Thymus (tissue), 11 donors: ENCODE measurements at regions not wholly inside any gene's neighbourhood (a gene's known extent, or its start where the extent isn't known, plus 50 kb on each side); places are given as distances from the start of the nearest gene placed in this dataset.
A peak's percentile ranks its signal among the peaks of the same experiment; 100 is the strongest.

Source experiments
- DNase-seq, 9 donors: peaks; one replicate each; pipeline ENCODE4 v3.0.0-alpha.2; 2013; ENCODE audit warnings: low spot score in 9 of 9, low read depth in 6 of 9, missing footprints in 1 of 9
- H3K27ac ChIP-seq, 2 donors: one replicate each; pipeline ENCODE4 v1.5.1; 2013; ENCODE audit warnings: control low read depth in 1 of 2, low read depth in 1 of 2, low read length in 1 of 2, mild to moderate bottlenecking in 1 of 2, moderate library complexity in 1 of 2
- H3K27me3 ChIP-seq, 2 donors: one replicate each; pipeline ENCODE4 v1.5.1; 2013; ENCODE audit warnings: low read length in 1 of 2; ENCODE audit not compliant: control insufficient read depth in 2 of 2, insufficient read depth in 1 of 2
- H3K36me3 ChIP-seq, 2 donors: one replicate each; pipeline ENCODE4 v1.5.1; 2013; ENCODE audit warnings: low read length in 1 of 2, mild to moderate bottlenecking in 1 of 2, moderate library complexity in 1 of 2; ENCODE audit not compliant: control insufficient read depth in 2 of 2, insufficient read depth in 2 of 2
- H3K4me1 ChIP-seq, 2 donors: one replicate each; pipeline ENCODE4 v1.5.1; 2013; ENCODE audit warnings: low read length in 2 of 2; ENCODE audit not compliant: control insufficient read depth in 2 of 2, insufficient read depth in 2 of 2
- H3K4me3 ChIP-seq, 2 donors: one replicate each; pipeline ENCODE4 v1.5.1; 2013; ENCODE audit warnings: low read length in 2 of 2, control low read depth in 1 of 2, mild to moderate bottlenecking in 1 of 2
- H3K9me3 ChIP-seq, 2 donors: one replicate each; pipeline ENCODE4 v1.5.1; 2013; ENCODE audit warnings: low read length in 1 of 2, mild to moderate bottlenecking in 1 of 2; ENCODE audit not compliant: control insufficient read depth in 2 of 2, insufficient read depth in 1 of 2
- WGBS: extraction: QIAGEN DNeasy Blood & Tissue Kit; methylation state at CpG from one replicate; pipeline ENCODE4 v1.1.7; 2013; 5-methylcytosine and 5-hydroxymethylcytosine counted together
- donor health status: healthy.

DNA sequence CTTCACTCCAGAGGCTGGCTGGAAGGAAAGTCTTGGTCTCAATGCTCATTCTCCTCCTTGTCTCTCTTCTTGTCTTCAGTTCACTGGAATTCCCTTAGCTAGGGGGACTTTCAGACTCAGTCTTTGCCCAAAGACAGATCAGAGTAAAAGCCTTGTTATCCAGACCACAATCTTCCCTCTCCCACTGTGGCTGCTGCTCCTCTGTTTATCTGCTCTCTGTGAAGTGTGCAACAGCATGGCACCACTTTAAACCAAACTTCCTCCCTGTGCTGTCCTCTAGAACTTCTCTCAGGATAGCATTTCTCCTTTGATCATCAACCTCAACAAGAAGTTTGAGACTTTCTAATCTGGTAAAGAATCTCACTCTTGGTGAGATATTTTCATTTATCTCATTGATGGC is 530.1 kb upstream of the SLIT2 start:
- no peak for DNase-seq
- no peak overlapping the region for H3K4me3 ChIP-seq
- no peaks in the 10 kb centered on the region for H3K27me3 ChIP-seq
- H3K36me3 ChIP-seq = no peaks in the 10 kb centered on the region
- H3K9me3 ChIP-seq = no peaks in the 10 kb centered on the region
- H3K4me1 ChIP-seq = no peaks in the 10 kb centered on the region
- no peak overlapping the region for H3K27ac ChIP-seq

DNA sequence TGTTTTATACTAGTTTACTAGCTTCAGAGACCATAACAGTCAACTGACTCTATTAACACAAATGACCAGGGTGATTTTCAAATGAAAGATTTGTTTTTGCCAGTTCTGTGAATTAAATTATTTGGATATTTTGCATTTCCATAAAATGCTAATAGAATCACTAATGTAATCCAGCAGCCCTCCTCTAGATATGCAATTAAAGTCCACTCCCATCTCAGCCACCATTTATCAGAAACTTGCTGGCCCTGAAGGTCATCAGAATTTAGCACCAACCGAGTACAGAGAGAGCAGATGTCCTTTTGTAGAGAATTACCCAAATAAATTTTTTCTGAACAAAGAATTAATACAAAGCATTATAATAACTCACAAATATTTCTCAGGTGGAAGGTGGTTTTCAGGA is 531.1 kb upstream of the SLIT2 start:
- Histone ChIP-seq H3K36me3 (no peaks in the 10 kb centered on the region), H3K4me3 (no peak overlapping the region), H3K27me3 (no peaks in the 10 kb centered on the region), H3K4me1 (no peaks in the 10 kb centered on the region), H3K9me3 (no peaks in the 10 kb centered on the region), H3K27ac (no peak overlapping the region)
- WGBS = 88% methylated on average over 1 of the region's 1 CpG
- no peak for DNase-seq

DNA sequence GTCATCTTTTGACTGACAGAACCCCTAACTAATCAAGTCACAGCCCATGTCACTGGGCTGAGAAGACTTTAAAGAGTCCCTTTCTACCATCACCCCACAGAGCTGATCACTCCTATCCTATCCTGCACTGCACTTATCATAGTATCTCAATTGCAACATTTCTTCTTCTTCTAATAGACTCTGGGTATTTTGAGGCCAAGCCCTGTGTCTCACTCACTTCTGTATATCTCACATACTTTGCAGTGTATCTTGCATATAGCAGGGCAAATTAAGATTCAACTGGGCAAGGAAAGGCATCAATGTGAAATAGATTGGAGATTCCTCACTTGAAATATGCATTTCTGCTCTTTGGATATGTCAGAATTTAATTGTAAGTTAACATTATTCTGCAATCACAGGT is 531.5 kb upstream of the SLIT2 start:
- H3K27ac ChIP-seq = no peak overlapping the region
- no peaks in the 10 kb centered on the region for H3K27me3 ChIP-seq
- no peak for DNase-seq
- H3K4me3 ChIP-seq = no peak overlapping the region
- no peaks in the 10 kb centered on the region for H3K9me3 ChIP-seq
- H3K36me3 ChIP-seq = no peaks in the 10 kb centered on the region
- no peaks in the 10 kb centered on the region for H3K4me1 ChIP-seq

DNA sequence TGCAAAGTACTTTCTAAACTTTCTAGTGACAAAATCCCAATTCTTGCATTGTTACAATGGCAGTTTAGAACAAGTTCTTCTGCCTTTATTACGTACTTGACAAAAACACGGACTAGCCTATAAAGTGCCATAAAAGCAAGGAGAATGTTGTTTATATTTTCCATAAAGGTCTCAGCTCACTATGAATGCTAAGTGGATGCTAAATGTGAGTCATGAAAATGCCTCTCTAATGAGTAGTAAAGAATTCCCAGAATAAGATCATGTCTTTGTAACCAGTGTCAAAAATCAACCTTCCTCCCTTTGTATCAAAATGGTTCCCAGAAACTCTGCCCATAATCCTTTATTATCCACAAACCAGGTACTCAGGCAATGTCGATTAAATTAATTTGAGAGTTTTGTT is 539.8 kb upstream of the SLIT2 start:
- no peaks in the 10 kb centered on the region for H3K36me3 ChIP-seq
- H3K4me1 ChIP-seq = no peaks in the 10 kb centered on the region
- no peak overlapping the region for H3K4me3 ChIP-seq
- no peaks in the 10 kb centered on the region for H3K27me3 ChIP-seq
- DNase-seq = no peak
- H3K9me3 ChIP-seq = no peaks in the 10 kb centered on the region
- 96% methylated on average over 3 of the region's 3 CpGs for WGBS
- no peak overlapping the region for H3K27ac ChIP-seq

DNA sequence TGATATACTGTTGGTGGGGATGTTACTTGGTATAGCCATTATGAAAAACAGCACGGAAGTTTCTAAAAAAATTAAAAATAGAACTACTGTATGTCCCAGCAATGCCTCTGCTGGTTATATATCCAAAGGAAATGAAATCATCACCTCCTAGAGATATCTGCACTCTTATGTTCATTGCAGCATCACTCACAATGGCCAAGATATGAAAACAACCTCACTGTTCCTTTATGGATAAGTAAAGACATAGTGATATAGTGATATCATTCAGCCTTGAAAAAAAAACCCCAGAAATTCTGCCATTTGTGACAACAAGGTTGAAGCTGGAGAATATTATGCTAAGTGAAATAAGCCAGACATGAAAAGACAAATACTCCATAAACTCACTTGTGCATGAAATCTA is 543.8 kb upstream of the SLIT2 start:
- DNase-seq = no peak
- Histone ChIP-seq H3K4me3 (no peak overlapping the region), H3K27me3 (no peaks in the 10 kb centered on the region), H3K36me3 (no peaks in the 10 kb centered on the region), H3K9me3 (no peaks in the 10 kb centered on the region), H3K4me1 (no peaks in the 10 kb centered on the region), H3K27ac (no peak overlapping the region)
- WGBS = 93% methylated on average over 1 of the region's 1 CpG

DNA sequence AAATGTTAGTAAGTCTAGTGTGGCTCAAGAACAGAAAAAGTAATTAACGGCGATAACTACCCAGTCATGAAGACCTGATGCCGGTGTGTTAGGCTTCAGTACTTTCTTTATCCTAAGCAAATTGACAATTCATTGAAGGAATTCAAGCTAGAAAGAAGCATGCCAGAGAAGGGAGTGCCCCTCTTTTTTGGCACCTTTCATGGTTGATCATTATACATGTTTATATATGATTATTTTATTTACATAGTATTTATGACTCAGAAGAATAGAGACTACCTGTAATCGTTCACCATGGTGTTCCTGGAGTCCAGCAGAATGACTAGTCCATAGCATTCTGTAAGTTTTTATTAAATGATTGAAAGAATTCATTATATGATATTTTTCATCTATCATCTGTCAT is 548.3 kb upstream of the SLIT2 start:
- no peaks in the 10 kb centered on the region for H3K9me3 ChIP-seq
- no peaks in the 10 kb centered on the region for H3K4me1 ChIP-seq
- no peaks in the 10 kb centered on the region for H3K27me3 ChIP-seq
- no peak overlapping the region for H3K27ac ChIP-seq
- no peak overlapping the region for H3K4me3 ChIP-seq
- 94% methylated on average over 4 of the region's 4 CpGs for WGBS
- no peaks in the 10 kb centered on the region for H3K36me3 ChIP-seq
- no peak for DNase-seq

DNA sequence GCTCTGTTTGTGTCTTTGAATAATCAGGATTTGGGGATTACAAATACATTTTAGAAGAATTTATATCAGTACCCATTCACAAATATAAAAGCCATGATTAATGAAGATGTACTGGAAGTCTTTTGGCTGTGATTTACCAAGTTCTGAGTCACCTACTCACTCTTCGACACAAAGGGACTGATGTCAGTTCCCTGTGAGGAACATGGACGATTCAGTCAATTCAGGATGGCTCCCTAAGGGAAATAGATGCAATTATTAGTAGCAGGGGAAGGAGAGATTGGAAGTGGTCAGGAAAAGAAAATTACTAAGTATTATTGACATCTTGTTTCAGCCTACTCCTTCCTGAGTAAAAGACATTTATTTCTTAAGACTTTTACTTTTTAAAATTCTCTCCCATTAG is 550.7 kb upstream of the SLIT2 start:
- no peak overlapping the region for H3K4me3 ChIP-seq
- WGBS = 80% methylated on average over 2 of the region's 2 CpGs
- no peaks in the 10 kb centered on the region for H3K9me3 ChIP-seq
- no peaks in the 10 kb centered on the region for H3K27me3 ChIP-seq
- DNase-seq = no peak
- no peaks in the 10 kb centered on the region for H3K36me3 ChIP-seq
- H3K4me1 ChIP-seq = no peaks in the 10 kb centered on the region
- no peak overlapping the region for H3K27ac ChIP-seq

DNA sequence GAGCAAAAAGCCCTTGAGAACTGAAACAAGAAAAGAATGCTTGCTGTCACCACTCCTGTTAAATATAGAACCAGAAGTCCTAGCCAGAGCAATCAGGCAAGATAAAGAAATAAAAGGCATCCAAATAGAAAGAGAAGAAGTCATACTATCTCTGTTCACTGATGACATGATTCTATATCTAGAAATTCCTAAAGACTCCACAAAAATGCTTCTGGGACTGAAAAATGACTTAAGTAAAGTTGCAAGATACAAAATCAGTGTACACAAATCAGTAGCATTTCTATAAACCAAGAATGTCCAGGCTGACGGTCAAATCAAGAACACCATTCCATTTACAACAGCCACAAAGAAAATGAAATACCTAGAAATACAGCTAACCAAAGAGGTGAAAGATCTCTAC is 552.7 kb upstream of the SLIT2 start:
- WGBS = 97% methylated on average over 1 of the region's 1 CpG
- H3K4me1 ChIP-seq = no peaks in the 10 kb centered on the region
- H3K27me3 ChIP-seq = no peaks in the 10 kb centered on the region
- no peak overlapping the region for H3K27ac ChIP-seq
- no peaks in the 10 kb centered on the region for H3K36me3 ChIP-seq
- H3K4me3 ChIP-seq = no peak overlapping the region
- H3K9me3 ChIP-seq = no peaks in the 10 kb centered on the region
- no peak for DNase-seq

DNA sequence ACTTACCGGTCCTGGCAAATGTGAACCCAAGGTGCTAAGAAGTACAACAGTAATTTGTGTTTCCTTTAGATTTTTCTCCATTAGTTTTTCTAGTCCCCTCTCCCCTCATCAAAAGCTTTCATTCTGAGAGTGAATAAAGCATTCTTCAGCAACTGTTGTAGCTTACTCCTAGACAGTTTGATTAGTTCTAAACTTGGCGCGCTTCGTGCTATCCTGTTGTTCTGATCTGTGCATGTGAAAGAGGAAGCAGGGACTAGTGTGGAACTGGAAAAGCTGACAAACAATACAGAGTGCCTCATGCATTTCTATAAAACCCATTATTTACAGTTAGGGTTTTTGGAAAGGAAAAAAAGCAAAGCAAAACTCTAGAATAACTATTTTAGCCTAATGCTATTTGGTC is 556.9 kb upstream of the SLIT2 start:
- WGBS = 41% methylated on average over 4 of the region's 4 CpGs
- no peak for DNase-seq
- Histone ChIP-seq H3K9me3 (no peaks in the 10 kb centered on the region), H3K27ac (no peak overlapping the region), H3K36me3 (no peaks in the 10 kb centered on the region), H3K4me3 (no peak overlapping the region), H3K4me1 (no peaks in the 10 kb centered on the region), H3K27me3 (no peaks in the 10 kb centered on the region)

DNA sequence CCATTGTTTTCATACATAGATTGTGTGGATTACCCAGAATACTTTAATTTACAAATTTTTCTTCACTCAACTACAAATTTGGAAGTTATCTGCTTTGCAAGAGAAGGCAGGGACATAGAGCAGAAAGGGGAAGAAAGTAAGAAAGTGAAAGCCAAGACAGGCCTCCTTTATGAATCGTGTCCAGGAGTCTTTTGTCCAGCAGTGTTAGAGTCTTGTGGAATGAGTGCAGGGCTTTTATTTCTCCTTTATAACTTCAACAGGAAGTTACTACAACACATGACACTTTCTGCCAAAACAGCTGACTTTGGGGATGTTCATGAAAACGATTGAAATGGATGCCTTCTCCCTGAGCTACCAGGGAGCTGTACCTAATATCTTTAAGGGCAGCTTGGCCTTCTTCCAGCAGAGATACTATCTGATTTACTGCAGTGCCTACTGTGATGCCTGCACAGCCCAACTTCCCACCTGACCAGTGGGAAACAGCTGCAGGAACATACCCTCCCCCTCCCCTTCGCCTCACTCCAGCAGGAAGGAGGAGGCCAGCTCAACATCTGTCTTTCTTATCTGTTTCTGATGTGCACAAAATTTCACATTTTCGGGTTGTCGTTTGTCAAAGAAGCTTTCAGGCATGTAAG is 557.7 kb upstream of the SLIT2 start:
- 9% methylated on average over 5 of the region's 5 CpGs for WGBS
- H3K9me3 ChIP-seq = no peaks in the 10 kb centered on the region
- H3K4me1 ChIP-seq = no peaks in the 10 kb centered on the region
- no peak overlapping the region for H3K4me3 ChIP-seq
- no peak for DNase-seq
- no peaks in the 10 kb centered on the region for H3K36me3 ChIP-seq
- H3K27ac ChIP-seq = peak overlapping the region in 1 of 2 donors; percentile 26
- H3K27me3 ChIP-seq = no peaks in the 10 kb centered on the region
